ENCODE measurements at regions not wholly inside any gene's neighbourhood (a gene's known extent, or its start where the extent isn't known, plus 50 kb on each side); places are given as distances from the start of the nearest gene placed in this dataset.

GRCh38 chr9:24879591-24879990 is 333.9 kb upstream of the IZUMO3 start:
- TF ChIP-seq CTCF (IDR thresholded peaks at IDR 0.05) (no peak), POLR2A (IDR thresholded peaks at IDR 0.05) (no peak)
